T-helper 1 cell (primary cell): ENCODE measurements at regions not wholly inside any gene's neighbourhood (a gene's known extent, or its start where the extent isn't known, plus 50 kb on each side); places are given as distances from the start of the nearest gene placed in this dataset.
"Not testable (repeated sequence)": the region's sequence is repeated elsewhere in the genome, so short reads cannot be mapped to it uniquely, and the experiment has no call there.

Experiments used
- DNase-seq, 5 donors: peaks; one replicate each; pipeline ENCODE4 v3.0.0-alpha.2; 2012 to 2020

- no peak for DNase-seq
Measured at GRCh38 chr14:28382444-28383190, 384.0 kb upstream of the FOXG1 start.

- DNase-seq, result no peak
Measured at GRCh38 chr14:28398506-28398905, 368.1 kb upstream of the FOXG1 start.

- not testable (repeated sequence) for DNase-seq
Measured at GRCh38 chr14:28401705-28402104, 364.9 kb upstream of the FOXG1 start.

- DNase-seq, result no peak
Measured at GRCh38 chr14:28406196-28406595, 360.4 kb upstream of the FOXG1 start.

- no peak for DNase-seq
Measured at GRCh38 chr14:28407031-28407825, 359.4 kb upstream of the FOXG1 start.

- no peak for DNase-seq
Measured at GRCh38 chr14:28407996-28408395, 358.6 kb upstream of the FOXG1 start.

- no peak for DNase-seq
Measured at GRCh38 chr14:28412077-28412476, 354.5 kb upstream of the FOXG1 start.

- no peak for DNase-seq
Measured at GRCh38 chr14:28426960-28427359, 339.6 kb upstream of the FOXG1 start.

GRCh38 chr14:28436821-28437220 is 329.8 kb upstream of the FOXG1 start:
- no peak for DNase-seq

- DNase-seq, result no peak
Measured at GRCh38 chr14:28461389-28461788, 305.2 kb upstream of the FOXG1 start.

GRCh38 chr14:28467611-28468010 is 299.0 kb upstream of the FOXG1 start:
- DNase-seq, result no peak

- DNase-seq, result no peak
Measured at GRCh38 chr14:28468191-28469151, 298.1 kb upstream of the FOXG1 start.

- DNase-seq, result no peak
Measured at GRCh38 chr14:28482251-28483040, 284.1 kb upstream of the FOXG1 start.

GRCh38 chr14:28483506-28483905 is 283.1 kb upstream of the FOXG1 start:
- no peak for DNase-seq

GRCh38 chr14:28488684-28489083 is 277.9 kb upstream of the FOXG1 start:
- DNase-seq, result no peak

GRCh38 chr14:28493516-28493915 is 273.1 kb upstream of the FOXG1 start:
- no peak for DNase-seq

GRCh38 chr14:28494196-28494595 is 272.4 kb upstream of the FOXG1 start:
- no peak for DNase-seq

- no peak for DNase-seq
Measured at GRCh38 chr14:28496364-28496763, 270.2 kb upstream of the FOXG1 start.

GRCh38 chr14:28502517-28502916 is 264.1 kb upstream of the FOXG1 start:
- DNase-seq, result no peak

- DNase-seq, result no peak
Measured at GRCh38 chr14:28515571-28515970, 251.0 kb upstream of the FOXG1 start.

- DNase-seq, result no peak
Measured at GRCh38 chr14:28536889-28537288, 229.7 kb upstream of the FOXG1 start.

- DNase-seq, result no peak
Measured at GRCh38 chr14:28542040-28542439, 224.5 kb upstream of the FOXG1 start.
